Trophoblast cell (in vitro differentiated cells and primary cell): ENCODE measurements at regions not wholly inside any gene's neighbourhood (a gene's known extent, or its start where the extent isn't known, plus 50 kb on each side); places are given as distances from the start of the nearest gene placed in this dataset.

Experiments
- DNase-seq, 2 donors: peaks; one replicate each; pipeline ENCODE4 v3.0.0-alpha.2; 2016
- H2AFZ ChIP-seq: 2 replicates; pipeline ENCODE4 v1.6.1; 2013; ENCODE audit warnings: low read length, moderate library complexity, mild to moderate bottlenecking; ENCODE audit not compliant: insufficient read depth, poor library complexity
- H2AK5ac ChIP-seq: 2 replicates; pipeline ENCODE4 v1.6.1; 2013; ENCODE audit warnings: mild to moderate bottlenecking, low read length
- H2BK120ac ChIP-seq: 2 replicates; pipeline ENCODE4 v1.6.1; 2013; ENCODE audit warnings: low read length, mild to moderate bottlenecking, moderate library complexity; ENCODE audit not compliant: insufficient read depth, poor library complexity
- H2BK12ac ChIP-seq: 2 replicates; pipeline ENCODE4 v1.6.1; 2013; ENCODE audit warnings: mild to moderate bottlenecking, low read length, moderate library complexity
- H2BK5ac ChIP-seq: 2 replicates; pipeline ENCODE4 v1.6.1; 2013; ENCODE audit warnings: low read length, low read depth, moderate library complexity, mild to moderate bottlenecking; ENCODE audit not compliant: poor library complexity
- H3K14ac ChIP-seq: 2 replicates; pipeline ENCODE4 v1.6.1; 2013; ENCODE audit warnings: mild to moderate bottlenecking, low read length
- H3K18ac ChIP-seq: 2 replicates; pipeline ENCODE4 v1.6.1; 2013; ENCODE audit warnings: mild to moderate bottlenecking, low read length
- H3K23ac ChIP-seq: 2 replicates; pipeline ENCODE4 v1.6.1; 2013; ENCODE audit warnings: low read length
- H3K27ac ChIP-seq: 2 replicates; pipeline ENCODE4 v1.5.1; 2013; ENCODE audit warnings: low read depth, mild to moderate bottlenecking, inconsistent platforms, low read length, moderate library complexity
- H3K27me3 ChIP-seq: 2 replicates; pipeline ENCODE4 v1.6.1; 2013; ENCODE audit warnings: inconsistent platforms, mild to moderate bottlenecking, low read length, moderate library complexity; ENCODE audit not compliant: insufficient read depth
- H3K36me3 ChIP-seq, 2 experiments: 1 replicate in 1 of 2; 2 replicates in 1 of 2; pipeline ENCODE4 v1.6.1; 2013; ENCODE audit warnings: low read length in 2 of 2, mild to moderate bottlenecking in 2 of 2, moderate library complexity in 1 of 2; ENCODE audit not compliant: insufficient read depth in 2 of 2, control insufficient read depth in 1 of 2
- H3K4ac ChIP-seq: 2 replicates; pipeline ENCODE4 v1.6.1; 2013; ENCODE audit warnings: low read depth, mild to moderate bottlenecking, low read length, moderate library complexity
- H3K4me1 ChIP-seq, 2 experiments: 1 replicate in 1 of 2; 2 replicates in 1 of 2; pipeline ENCODE4 v1.6.1; 2013; ENCODE audit warnings: low read length in 2 of 2, mild to moderate bottlenecking in 2 of 2, moderate library complexity in 1 of 2; ENCODE audit not compliant: insufficient read depth in 2 of 2, control insufficient read depth in 1 of 2
- H3K4me2 ChIP-seq: 2 replicates; pipeline ENCODE4 v1.6.1; 2013; ENCODE audit warnings: inconsistent platforms, mild to moderate bottlenecking, low read length, moderate library complexity
- H3K4me3 ChIP-seq: 2 replicates; pipeline ENCODE4 v1.5.1; 2013; ENCODE audit warnings: mild to moderate bottlenecking, low read depth, low read length, inconsistent platforms
- H3K79me1 ChIP-seq: one replicate; pipeline ENCODE4 v1.6.1; 2013; ENCODE audit warnings: low read length
- H3K79me2 ChIP-seq: 2 replicates; pipeline ENCODE4 v1.6.1; 2013; ENCODE audit warnings: low read length, mild to moderate bottlenecking; ENCODE audit not compliant: control insufficient read depth, insufficient read depth, poor library complexity
- H3K9ac ChIP-seq: 2 replicates; pipeline ENCODE4 v1.6.1; 2013; ENCODE audit warnings: mild to moderate bottlenecking, low read length
- H3K9me3 ChIP-seq: 2 replicates; pipeline ENCODE4 v1.6.1; 2013; ENCODE audit warnings: low read depth, mild to moderate bottlenecking, control low read depth, inconsistent platforms, low read length; ENCODE audit not compliant: insufficient read depth
- H4K12ac ChIP-seq: 2 replicates; pipeline ENCODE4 v1.6.1; 2013; ENCODE audit warnings: low read depth, mild to moderate bottlenecking, low read length, moderate library complexity
- H4K8ac ChIP-seq: 2 replicates; pipeline ENCODE4 v1.6.1; 2013; ENCODE audit warnings: low read depth, mild to moderate bottlenecking, low read length, moderate library complexity
- H4K91ac ChIP-seq: one replicate; pipeline ENCODE4 v1.6.1; 2013; ENCODE audit warnings: low read depth, mild to moderate bottlenecking, low read length, moderate library complexity
- WGBS: extraction: QIAGEN DNeasy Blood & Tissue Kit; methylation state at CpG from one replicate; pipeline ENCODE4 v1.1.7; 2013; ENCODE audit warnings: missing lambda C conversion rate; ENCODE audit not compliant: insufficient read length, insufficient coverage; ENCODE audit errors: extremely low coverage; 5-methylcytosine and 5-hydroxymethylcytosine counted together

GRCh38 chr7:13236026-13236425 lies 548.6 kb downstream of the ARL4A start:
- Histone ChIP-seq H4K8ac (no peak overlapping the region), H4K91ac (no peak overlapping the region), H3K79me1 (no peaks in the 10 kb centered on the region), H3K27me3 (no peaks in the 10 kb centered on the region), H3K4me3 (no peak overlapping the region), H2BK120ac (no peak overlapping the region), H3K9ac (no peak overlapping the region), H3K23ac (no peak overlapping the region), H3K9me3 (no peaks in the 10 kb centered on the region), H3K4me1 (no peaks in the 10 kb centered on the region), H4K12ac (no peak overlapping the region), H2BK12ac (no peak overlapping the region), H3K27ac (no peak overlapping the region), H2BK5ac (no peak overlapping the region), H3K18ac (no peak overlapping the region), H2AK5ac (no peak overlapping the region), H3K4me2 (no peak overlapping the region), H2AFZ (no peak overlapping the region), H3K14ac (no peak overlapping the region), H3K36me3 (no peaks in the 10 kb centered on the region), H3K79me2 (no peaks in the 10 kb centered on the region), H3K4ac (no peak overlapping the region)
- no CpG with 5 or more reads among the region's 1 CpG for WGBS
- no peak for DNase-seq

GRCh38 chr7:13240349-13240748 lies 552.9 kb downstream of the ARL4A start:
- Histone ChIP-seq H3K79me2 (no peaks in the 10 kb centered on the region), H2AFZ (no peak overlapping the region), H4K91ac (no peak overlapping the region), H2BK12ac (no peak overlapping the region), H3K4me2 (no peak overlapping the region), H3K27ac (no peak overlapping the region), H2BK5ac (no peak overlapping the region), H3K4me1 (no peaks in the 10 kb centered on the region), H2AK5ac (no peak overlapping the region), H4K12ac (no peak overlapping the region), H3K79me1 (no peaks in the 10 kb centered on the region), H3K9ac (no peak overlapping the region), H3K9me3 (no peaks in the 10 kb centered on the region), H3K4ac (no peak overlapping the region), H3K23ac (no peak overlapping the region), H3K14ac (no peak overlapping the region), H3K27me3 (no peaks in the 10 kb centered on the region), H3K18ac (no peak overlapping the region), H3K36me3 (no peaks in the 10 kb centered on the region), H4K8ac (no peak overlapping the region), H3K4me3 (no peak overlapping the region), H2BK120ac (no peak overlapping the region)
- WGBS, result no CpG with 5 or more reads among the region's 2 CpGs
- peak; percentile 33 to 48 for DNase-seq

DNA sequence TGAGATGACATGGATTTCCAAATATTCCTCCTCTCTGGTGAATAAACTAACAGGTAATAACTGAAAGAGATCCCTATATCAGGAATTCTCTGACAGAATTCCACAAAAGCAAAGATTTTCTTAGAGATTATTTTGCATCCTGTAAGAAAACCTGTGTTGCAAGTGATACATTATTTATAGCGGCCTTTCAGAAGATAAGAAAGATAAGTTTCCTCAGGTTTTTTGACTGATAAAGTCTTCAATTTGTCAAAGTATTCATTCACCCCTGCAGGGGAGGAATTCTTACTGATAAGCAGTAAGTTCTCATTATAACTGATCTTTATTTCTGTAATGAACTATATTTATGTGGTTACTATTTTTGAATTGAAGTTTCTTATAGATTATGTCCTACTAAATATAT lies 554.0 kb downstream of the ARL4A start:
- peak in 1 of 2 donors; percentile 42 for DNase-seq
- H3K27me3 ChIP-seq, result no peaks in the 10 kb centered on the region
- no peak overlapping the region for H3K4me2 ChIP-seq
- no peaks in the 10 kb centered on the region for H3K9me3 ChIP-seq
- no peaks in the 10 kb centered on the region for H3K79me2 ChIP-seq
- no peak overlapping the region for H2BK12ac ChIP-seq
- no peak overlapping the region for H3K18ac ChIP-seq
- H3K4me1 ChIP-seq, result no peaks in the 10 kb centered on the region
- H3K36me3 ChIP-seq, result no peaks in the 10 kb centered on the region
- no peak overlapping the region for H3K9ac ChIP-seq
- no peak overlapping the region for H3K14ac ChIP-seq
- H4K8ac ChIP-seq, result no peak overlapping the region
- no peak overlapping the region for H2BK5ac ChIP-seq
- H3K23ac ChIP-seq, result no peak overlapping the region
- H4K12ac ChIP-seq, result no peak overlapping the region
- H2BK120ac ChIP-seq, result no peak overlapping the region
- no peak overlapping the region for H3K4me3 ChIP-seq
- H4K91ac ChIP-seq, result no peak overlapping the region
- no peak overlapping the region for H2AK5ac ChIP-seq
- H3K79me1 ChIP-seq, result no peaks in the 10 kb centered on the region
- H3K27ac ChIP-seq, result no peak overlapping the region
- no peak overlapping the region for H2AFZ ChIP-seq
- WGBS, result no CpG with 5 or more reads among the region's 1 CpG
- H3K4ac ChIP-seq, result no peak overlapping the region

DNA sequence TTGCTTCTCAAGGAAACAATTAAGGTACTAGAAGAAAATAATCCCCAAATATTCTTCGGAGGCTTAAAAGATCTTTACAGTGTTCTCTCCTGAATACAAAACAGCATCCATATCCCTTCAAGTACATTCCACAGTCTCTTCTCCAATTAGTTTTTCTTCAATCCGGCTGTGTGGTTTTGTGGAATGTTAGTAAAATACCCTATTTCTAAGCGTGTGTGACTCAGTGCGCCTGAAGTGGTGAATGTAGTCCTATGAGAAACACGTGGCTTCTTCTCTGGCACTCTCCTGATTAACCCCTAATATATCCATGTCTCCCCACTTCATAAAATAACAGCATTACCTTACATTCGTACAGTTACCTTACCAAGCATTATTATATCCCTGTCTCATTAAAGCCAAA lies 570.2 kb downstream of the ARL4A start:
- Histone ChIP-seq H3K4me1 (no peaks in the 10 kb centered on the region), H3K9me3 (no peaks in the 10 kb centered on the region), H2AFZ (no peak overlapping the region), H2AK5ac (no peak overlapping the region), H3K4me3 (no peak overlapping the region), H2BK12ac (no peak overlapping the region), H4K12ac (no peak overlapping the region), H4K8ac (no peak overlapping the region), H3K27me3 (no peaks in the 10 kb centered on the region), H3K79me1 (no peaks in the 10 kb centered on the region), H3K14ac (no peak overlapping the region), H3K27ac (no peak overlapping the region), H3K4ac (no peak overlapping the region), H3K23ac (no peak overlapping the region), H3K4me2 (no peak overlapping the region), H3K36me3 (no peaks in the 10 kb centered on the region), H2BK5ac (no peak overlapping the region), H3K18ac (no peak overlapping the region), H3K9ac (no peak overlapping the region), H4K91ac (no peak overlapping the region), H3K79me2 (no peaks in the 10 kb centered on the region), H2BK120ac (no peak overlapping the region)
- WGBS, result no CpG with 5 or more reads among the region's 6 CpGs
- no peak for DNase-seq
